Upper lobe of left lung (tissue), 6 donors: ENCODE measurements at regions not wholly inside any gene's neighbourhood (a gene's known extent, or its start where the extent isn't known, plus 50 kb on each side); places are given as distances from the start of the nearest gene placed in this dataset.
A peak's percentile ranks its signal among the peaks of the same experiment; 100 is the strongest.

Experiments
- ATAC-seq, 2 donors: fragments of 200-7000 bp; cut with Tn5 transposase; one replicate each; pipeline ENCODE4 v1.9.1; 2022; ENCODE audit warnings: mild to moderate bottlenecking in 2 of 2, moderate library complexity in 2 of 2; ENCODE audit not compliant: low FRiP score in 2 of 2
- DNase-seq, 2 donors: peaks; one replicate each; pipeline ENCODE4 v3.0.0-alpha.2; 2019 to 2020
- H3K27ac ChIP-seq, 4 donors: fragments of 200-600 bp; sonication (generic); one replicate each; pipeline ENCODE4 v1.5.1; 2016 to 2019
- H3K27me3 ChIP-seq, 4 donors: fragments of 200-600 bp; sonication (generic); one replicate each; pipeline ENCODE4 v1.5.1; 2017 to 2019
- H3K36me3 ChIP-seq, 4 donors: fragments of 200-600 bp; sonication (generic); one replicate each; pipeline ENCODE4 v1.5.1; 2016 to 2019
- H3K4me1 ChIP-seq, 4 donors: fragments of 200-600 bp; sonication (generic); one replicate each; pipeline ENCODE4 v1.5.1; 2018 to 2019
- H3K4me3 ChIP-seq, 4 donors: fragments of 200-600 bp; sonication (generic); one replicate each; pipeline ENCODE4 v1.5.1; 2017 to 2019; ENCODE audit warnings: mild to moderate bottlenecking in 2 of 4, moderate library complexity in 1 of 4
- H3K9me3 ChIP-seq, 4 donors: fragments of 200-600 bp; sonication (generic); one replicate each; pipeline ENCODE4 v1.5.1; 2018 to 2019
- CTCF ChIP-seq, 6 experiments: fragments of 450-650 bp in 4 of 6; fragments of 200-600 bp in 2 of 6; sonication (generic) in 2 of 6; IDR thresholded peaks; one replicate each; pipeline ENCODE4 v1.5.1; 2016 to 2019; ENCODE audit warnings: antibody characterized with exemption in 6 of 6
- EP300 ChIP-seq, 4 donors: sonication (generic); formaldehyde crosslinking; IDR thresholded peaks; one replicate each; pipeline ENCODE4 v1.5.1; 2017; ENCODE audit warnings: antibody characterized with exemption in 4 of 4, control low read depth in 2 of 4
- POLR2A ChIP-seq, 4 donors: fragments of 450-650 bp; IDR thresholded peaks; one replicate each; pipeline ENCODE4 v1.5.1; 2016 to 2017; ENCODE audit warnings: antibody characterized with exemption in 4 of 4, mild to moderate bottlenecking in 2 of 4
- POLR2AphosphoS5 ChIP-seq, 2 donors: sonication (generic); formaldehyde crosslinking; IDR thresholded peaks; one replicate each; pipeline ENCODE4 v1.5.1; 2017; ENCODE audit warnings: antibody characterized with exemption in 2 of 2
- WGBS, 2 donors: methylation state at CpG; one replicate each; pipeline ENCODE4 v1.1.5; 2017 to 2018; 5-methylcytosine and 5-hydroxymethylcytosine counted together
- donor health status: DM: no; HTN: no; CAD: no; lungs with moderate emphysema.
- donor health status: DM: no; HTN: yes; CAD: no; lungs with severe emphysema.

GRCh38 chr20:52751571-52751970 is 220.6 kb upstream of the TSHZ2 start:
- TF ChIP-seq CTCF (IDR thresholded peaks at IDR 0.05) (no peak), POLR2AphosphoS5 (IDR thresholded peaks at IDR 0.05) (no peak), EP300 (IDR thresholded peaks at IDR 0.05) (no peak), POLR2A (IDR thresholded peaks at IDR 0.05) (no peak)
- 77 to 85% methylated on average over 3 of the region's 3 CpGs for WGBS, 2 donors
- Histone ChIP-seq H3K4me3 (no peak overlapping the region), H3K27ac (no peak overlapping the region), H3K36me3 (no peaks in the 10 kb centered on the region), H3K27me3 (no peaks in the 10 kb centered on the region), H3K9me3 (no peaks in the 10 kb centered on the region), H3K4me1 (no peaks in the 10 kb centered on the region)
- no peak for ATAC-seq
- no peak for DNase-seq

- DNase-seq (no peak), ATAC-seq (no peak)
- no peak for TF ChIP-seq POLR2A (IDR thresholded peaks at IDR 0.05)
- TF ChIP-seq POLR2AphosphoS5 (IDR thresholded peaks at IDR 0.05) = no peak
- TF ChIP-seq EP300 (IDR thresholded peaks at IDR 0.05) = no peak
- no peak for TF ChIP-seq CTCF (IDR thresholded peaks at IDR 0.05)
- H3K4me1 ChIP-seq = no peaks in the 10 kb centered on the region
- H3K27me3 ChIP-seq = no peaks in the 10 kb centered on the region
- H3K4me3 ChIP-seq = no peak overlapping the region
- 84 to 89% methylated on average over 5 of the region's 5 CpGs for WGBS, 2 donors
- H3K27ac ChIP-seq = no peak overlapping the region
- no peaks in the 10 kb centered on the region for H3K9me3 ChIP-seq
- no peaks in the 10 kb centered on the region for H3K36me3 ChIP-seq
Observed at GRCh38 chr20:52749938-52750337, 222.2 kb upstream of the TSHZ2 start.

- DNase-seq (no peak), ATAC-seq (peak in 1 of 2 donors; percentile 55)
- no peaks in the 10 kb centered on the region for H3K27me3 ChIP-seq
- H3K4me1 ChIP-seq = no peaks in the 10 kb centered on the region
- H3K27ac ChIP-seq = no peak overlapping the region
- WGBS, 2 donors = 63 to 75% methylated on average over 1 of the region's 1 CpG
- H3K9me3 ChIP-seq = no peaks in the 10 kb centered on the region
- no peak for TF ChIP-seq EP300 (IDR thresholded peaks at IDR 0.05)
- TF ChIP-seq POLR2AphosphoS5 (IDR thresholded peaks at IDR 0.05) = no peak
- no peak for TF ChIP-seq CTCF (IDR thresholded peaks at IDR 0.05)
- TF ChIP-seq POLR2A (IDR thresholded peaks at IDR 0.05) = no peak
- H3K4me3 ChIP-seq = no peak overlapping the region
- H3K36me3 ChIP-seq = no peaks in the 10 kb centered on the region
Observed at GRCh38 chr20:52748990-52749389, 223.2 kb upstream of the TSHZ2 start.

- Histone ChIP-seq H3K9me3 (no peaks in the 10 kb centered on the region), H3K4me3 (no peak overlapping the region), H3K27ac (no peak overlapping the region), H3K27me3 (no peaks in the 10 kb centered on the region), H3K36me3 (no peaks in the 10 kb centered on the region), H3K4me1 (no peaks in the 10 kb centered on the region)
- TF ChIP-seq POLR2A (IDR thresholded peaks at IDR 0.05) (no peak), POLR2AphosphoS5 (IDR thresholded peaks at IDR 0.05) (no peak), EP300 (IDR thresholded peaks at IDR 0.05) (no peak), CTCF (IDR thresholded peaks at IDR 0.05) (no peak)
- 78 to 86% methylated on average over 12 of the region's 12 CpGs for WGBS, 2 donors
- no peak for DNase-seq
- ATAC-seq = peak in 1 of 2 donors; percentile 76
Observed at GRCh38 chr20:52748285-52748932, 223.7 kb upstream of the TSHZ2 start.

GRCh38 chr20:52747845-52748284 is 224.3 kb upstream of the TSHZ2 start:
- H3K27ac ChIP-seq = no peak overlapping the region
- peak in 1 of 2 donors; percentile 45 for ATAC-seq
- H3K27me3 ChIP-seq = no peaks in the 10 kb centered on the region
- no peak overlapping the region for H3K4me3 ChIP-seq
- H3K9me3 ChIP-seq = no peaks in the 10 kb centered on the region
- no peaks in the 10 kb centered on the region for H3K4me1 ChIP-seq
- no peak for TF ChIP-seq CTCF (IDR thresholded peaks at IDR 0.05)
- TF ChIP-seq EP300 (IDR thresholded peaks at IDR 0.05) = no peak
- TF ChIP-seq POLR2A (IDR thresholded peaks at IDR 0.05) = no peak
- TF ChIP-seq POLR2AphosphoS5 (IDR thresholded peaks at IDR 0.05) = no peak
- H3K36me3 ChIP-seq = no peaks in the 10 kb centered on the region
- 49 to 63% methylated on average over 8 of the region's 8 CpGs for WGBS, 2 donors
- DNase-seq = no peak
